OCI-LY7 (cell line): ENCODE measurements at regions not wholly inside any gene's neighbourhood (a gene's known extent, or its start where the extent isn't known, plus 50 kb on each side); places are given as distances from the start of the nearest gene placed in this dataset.

Experiments
- BruUV-seq: library from RNA; stranded (reverse); fragments of 400-500 nt; replicated peaks from 2 replicates; lab custom pipeline; 2021; lab: Mats Ljungman, UMichigan
- CTCF ChIA-PET: fragments of 300-600 bp; sonication (Branson Sonifier 250); formaldehyde crosslinking; loops from one replicate; lab custom pipeline; 2022; ENCODE audit warnings: antibody characterized with exemption; ENCODE audit not compliant: unreplicated experiment; lab: Charles Lee
- POLR2A ChIA-PET: fragments of 300-600 bp; sonication (Branson Sonifier 250); formaldehyde crosslinking; loops from one replicate; lab custom pipeline; 2022; ENCODE audit warnings: antibody characterized with exemption; lab: Charles Lee
- DNase-seq: peaks from one replicate; pipeline ENCODE4 v3.0.0-alpha.2; 2015; ENCODE audit warnings: low spot score
- H2AFZ ChIP-seq: fragments of 200-600 bp; sonication (generic), shearing (Covaris generic); 2 replicates; pipeline ENCODE4 v1.6.1; 2014; ENCODE audit warnings: mild to moderate bottlenecking, antibody characterized with exemption, low read length, moderate library complexity
- H3K27ac ChIP-seq: fragments of 200-600 bp; sonication (generic); 2 replicates; pipeline ENCODE4 v1.5.1; 2014; ENCODE audit warnings: mixed run types, low read depth, mild to moderate bottlenecking, moderate library complexity, low read length, inconsistent platforms; ENCODE audit not compliant: poor library complexity, severe bottlenecking
- H3K36me3 ChIP-seq: fragments of 200-600 bp; sonication (generic); 2 replicates; pipeline ENCODE4 v1.6.1; 2014; ENCODE audit warnings: mild to moderate bottlenecking, antibody characterized with exemption, low read length, moderate library complexity, mixed read lengths; ENCODE audit not compliant: insufficient read depth
- H3K4me1 ChIP-seq: fragments of 200-600 bp; sonication (generic); 2 replicates; pipeline ENCODE4 v1.5.1; 2014; ENCODE audit warnings: mild to moderate bottlenecking, low read length; ENCODE audit not compliant: insufficient read depth, poor library complexity, severe bottlenecking
- H3K4me2 ChIP-seq: fragments of 200-600 bp; sonication (generic); 2 replicates; pipeline ENCODE4 v1.6.1; 2014; ENCODE audit warnings: mild to moderate bottlenecking, low read length
- H3K4me3 ChIP-seq: fragments of 200-600 bp; sonication (generic); 2 replicates; pipeline ENCODE4 v1.5.1; 2014; ENCODE audit warnings: mild to moderate bottlenecking, low read depth, low read length; ENCODE audit not compliant: poor library complexity, severe bottlenecking
- H3K79me2 ChIP-seq: fragments of 200-600 bp; sonication (generic); 2 replicates; pipeline ENCODE4 v1.6.1; 2016; ENCODE audit warnings: low read depth, mild to moderate bottlenecking, low read length, moderate library complexity, mixed read lengths; ENCODE audit not compliant: insufficient read depth
- H3K9me2 ChIP-seq: fragments of 200-600 bp; sonication (generic); 2 replicates; pipeline ENCODE4 v1.6.1; 2016; ENCODE audit warnings: mild to moderate bottlenecking, low read length, mixed read lengths; ENCODE audit not compliant: insufficient read depth
- H3K9me3 ChIP-seq: fragments of 200-600 bp; sonication (generic); 2 replicates; pipeline ENCODE4 v1.6.1; 2014; ENCODE audit warnings: mild to moderate bottlenecking, mixed run types, low read length, mixed read lengths
- H4K20me1 ChIP-seq: fragments of 200-600 bp; sonication (generic); 2 replicates; pipeline ENCODE4 v1.6.1; 2014; ENCODE audit warnings: mild to moderate bottlenecking, antibody characterized with exemption, low read length, moderate library complexity, mixed read lengths; ENCODE audit not compliant: insufficient read depth
- EZH2phosphoT487 ChIP-seq: fragments of 200-600 bp; sonication (generic); IDR thresholded peaks from 2 replicates; pipeline ENCODE4 v1.6.1; 2018; ENCODE audit warnings: low read depth, borderline replicate concordance, mild to moderate bottlenecking, mixed run types, antibody characterized with exemption, low read length, moderate library complexity, mixed read lengths
- intact Hi-C: fragments of 100-400 bp; cut with micrococcal nuclease; formaldehyde crosslinking; loops from one replicate; pipeline ENCODE4 v1.10.0; 2022; ENCODE audit not compliant: unreplicated experiment
- TF ChIP-seq, protein P1 (sequence below): fragments of 200-600 bp; sonication (generic); conservative IDR thresholded peaks from 2 replicates; pipeline ENCODE4 v1.5.1; 2014; ENCODE audit warnings: mild to moderate bottlenecking, antibody characterized with exemption, low read length, moderate library complexity, mixed read lengths

DNA sequence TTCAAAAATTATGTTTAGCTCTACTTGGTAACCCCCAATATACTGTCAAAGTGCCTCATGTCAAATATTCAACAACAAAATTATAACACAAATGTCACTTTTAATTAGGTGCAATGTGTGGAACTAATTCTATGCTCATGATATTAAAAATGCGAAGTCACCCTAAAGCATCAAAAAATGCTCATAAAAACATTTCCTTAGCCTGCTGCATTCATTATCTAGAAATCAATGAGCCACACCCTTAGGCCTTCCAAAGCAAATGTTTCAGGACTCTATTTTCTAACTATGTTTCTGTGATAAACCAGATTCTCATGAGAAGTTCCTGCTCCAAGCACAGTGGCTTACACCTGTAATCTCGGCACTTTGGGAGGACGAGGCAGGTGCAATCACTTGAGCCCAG, 75.0 kb upstream of the ANK3 start:
- no peak overlapping the region for H3K27ac ChIP-seq
- POLR2A ChIA-PET: no interaction called here
- H4K20me1 ChIP-seq: no peaks in the 10 kb centered on the region
- H3K36me3 ChIP-seq: no peaks in the 10 kb centered on the region
- H2AFZ ChIP-seq: no peak overlapping the region
- CTCF ChIA-PET: no interaction called here
- intact Hi-C loops: no loop called here
- H3K4me1 ChIP-seq: no peaks in the 10 kb centered on the region
- TF ChIP-seq, protein P1, sequence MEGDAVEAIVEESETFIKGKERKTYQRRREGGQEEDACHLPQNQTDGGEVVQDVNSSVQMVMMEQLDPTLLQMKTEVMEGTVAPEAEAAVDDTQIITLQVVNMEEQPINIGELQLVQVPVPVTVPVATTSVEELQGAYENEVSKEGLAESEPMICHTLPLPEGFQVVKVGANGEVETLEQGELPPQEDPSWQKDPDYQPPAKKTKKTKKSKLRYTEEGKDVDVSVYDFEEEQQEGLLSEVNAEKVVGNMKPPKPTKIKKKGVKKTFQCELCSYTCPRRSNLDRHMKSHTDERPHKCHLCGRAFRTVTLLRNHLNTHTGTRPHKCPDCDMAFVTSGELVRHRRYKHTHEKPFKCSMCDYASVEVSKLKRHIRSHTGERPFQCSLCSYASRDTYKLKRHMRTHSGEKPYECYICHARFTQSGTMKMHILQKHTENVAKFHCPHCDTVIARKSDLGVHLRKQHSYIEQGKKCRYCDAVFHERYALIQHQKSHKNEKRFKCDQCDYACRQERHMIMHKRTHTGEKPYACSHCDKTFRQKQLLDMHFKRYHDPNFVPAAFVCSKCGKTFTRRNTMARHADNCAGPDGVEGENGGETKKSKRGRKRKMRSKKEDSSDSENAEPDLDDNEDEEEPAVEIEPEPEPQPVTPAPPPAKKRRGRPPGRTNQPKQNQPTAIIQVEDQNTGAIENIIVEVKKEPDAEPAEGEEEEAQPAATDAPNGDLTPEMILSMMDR: no peak
- TF ChIP-seq EZH2phosphoT487: no peak
- no peaks in the 10 kb centered on the region for H3K9me2 ChIP-seq
- DNase-seq: no peak
- no TSS peak for BruUV-seq
- H3K79me2 ChIP-seq: no peaks in the 10 kb centered on the region
- H3K4me3 ChIP-seq: no peak overlapping the region
- H3K4me2 ChIP-seq: no peak overlapping the region
- no peaks in the 10 kb centered on the region for H3K9me3 ChIP-seq

DNA sequence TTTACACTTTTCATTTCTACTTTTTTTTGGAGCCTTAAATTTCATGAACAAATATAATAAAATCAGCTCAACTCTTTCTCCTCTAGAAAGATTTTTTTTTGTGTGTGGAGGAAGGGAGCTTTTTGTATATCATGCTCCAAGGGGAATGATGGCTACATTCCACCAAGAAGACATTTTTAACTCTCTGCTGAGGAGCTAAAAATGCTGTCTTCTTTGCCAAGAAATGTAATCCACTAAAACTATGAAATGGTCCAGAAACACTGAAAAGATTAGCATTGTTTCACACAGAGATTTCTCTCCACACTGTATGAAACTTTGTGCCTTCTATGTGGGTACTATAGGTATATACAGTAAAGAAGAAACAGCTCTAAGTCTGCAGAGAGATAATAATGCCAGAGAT, 74.1 kb upstream of the ANK3 start:
- TF ChIP-seq, protein P1: no peak
- no peak for TF ChIP-seq EZH2phosphoT487
- Histone ChIP-seq H3K4me1 (no peaks in the 10 kb centered on the region), H3K36me3 (no peaks in the 10 kb centered on the region), H4K20me1 (no peaks in the 10 kb centered on the region), H3K79me2 (no peaks in the 10 kb centered on the region), H3K27ac (no peak overlapping the region), H3K9me2 (no peaks in the 10 kb centered on the region), H3K9me3 (no peaks in the 10 kb centered on the region), H3K4me2 (no peak overlapping the region), H2AFZ (no peak overlapping the region), H3K4me3 (no peak overlapping the region)
- BruUV-seq: no TSS peak
- DNase-seq: no peak
- POLR2A ChIA-PET: no interaction called here
- CTCF ChIA-PET: no interaction called here
- intact Hi-C loops: no loop called here

DNA sequence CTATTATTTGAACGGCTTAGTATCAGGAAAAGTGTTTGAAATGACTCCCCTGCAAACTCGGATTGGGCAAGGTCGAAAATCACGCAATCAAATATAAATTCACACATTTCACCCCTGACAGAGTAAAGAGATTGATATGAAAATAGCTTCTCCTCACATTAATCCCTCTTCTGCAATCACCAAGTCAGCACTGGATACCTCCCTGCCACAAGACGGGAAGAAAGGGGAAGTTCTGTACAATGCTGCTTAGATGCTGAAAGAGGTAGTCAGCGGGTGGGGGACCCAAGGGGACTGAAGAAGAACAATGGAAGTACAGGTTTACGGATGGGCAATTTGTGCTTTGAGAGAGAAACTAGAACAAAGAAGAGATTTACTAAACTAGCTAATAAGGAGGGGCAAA, 72.0 kb upstream of the ANK3 start:
- Histone ChIP-seq H3K4me1 (no peaks in the 10 kb centered on the region), H3K9me3 (no peaks in the 10 kb centered on the region), H4K20me1 (no peaks in the 10 kb centered on the region), H3K9me2 (no peaks in the 10 kb centered on the region), H3K36me3 (no peaks in the 10 kb centered on the region), H3K79me2 (no peaks in the 10 kb centered on the region), H3K27ac (no peak overlapping the region), H3K4me2 (no peak overlapping the region), H2AFZ (no peak overlapping the region), H3K4me3 (no peak overlapping the region)
- BruUV-seq: no TSS peak
- TF ChIP-seq EZH2phosphoT487: no peak
- TF ChIP-seq, protein P1: no peak
- CTCF ChIA-PET: no interaction called here
- POLR2A ChIA-PET: interaction anchor here (0.6 to 0.7 kb wide), 2 partner anchors 24 to 56 kb away, joined by 4 read pairs; no protein-coding TSS in a partner anchor
- intact Hi-C loops: no loop called here
- DNase-seq: no peak
